T-helper 1 cell treated with Interleukin-12 subunit alpha and Interleukin-12 subunit beta and Interleukin-4 antibody, amounts not matched to agents 30 μg/mL and 1 μg/mL, for 36 hours (primary cell): ENCODE measurements at regions not wholly inside any gene's neighbourhood (a gene's known extent, or its start where the extent isn't known, plus 50 kb on each side); places are given as distances from the start of the nearest gene placed in this dataset.
"Not testable (repeated sequence)": the region's sequence is repeated elsewhere in the genome, so short reads cannot be mapped to it uniquely, and the experiment has no call there.

Experiments
- H3K27ac Mint-ChIP-seq: one replicate; pipeline ENCODE4 v1.8.0; 2021; ENCODE audit warnings: mild to moderate bottlenecking, mixed read lengths
- H3K27me3 Mint-ChIP-seq: one replicate; pipeline ENCODE4 v1.8.0; 2021; ENCODE audit warnings: low read depth, mixed read lengths
- H3K36me3 Mint-ChIP-seq: one replicate; pipeline ENCODE4 v1.8.0; 2021; ENCODE audit warnings: low read depth, mixed read lengths
- H3K4me1 Mint-ChIP-seq: one replicate; pipeline ENCODE4 v1.8.0; 2021; ENCODE audit warnings: low read depth, mixed read lengths
- H3K4me3 Mint-ChIP-seq: one replicate; pipeline ENCODE4 v1.8.0; 2021; ENCODE audit warnings: mild to moderate bottlenecking, moderate library complexity, mixed read lengths
- H3K9me3 Mint-ChIP-seq: one replicate; pipeline ENCODE4 v1.8.0; 2021; ENCODE audit warnings: mixed read lengths

- no peaks in the 10 kb centered on the region for H3K9me3 Mint-ChIP-seq
Observed at GRCh38 chr13:62418872-62419271, 1003.2 kb upstream of the PCDH20 start.

DNA sequence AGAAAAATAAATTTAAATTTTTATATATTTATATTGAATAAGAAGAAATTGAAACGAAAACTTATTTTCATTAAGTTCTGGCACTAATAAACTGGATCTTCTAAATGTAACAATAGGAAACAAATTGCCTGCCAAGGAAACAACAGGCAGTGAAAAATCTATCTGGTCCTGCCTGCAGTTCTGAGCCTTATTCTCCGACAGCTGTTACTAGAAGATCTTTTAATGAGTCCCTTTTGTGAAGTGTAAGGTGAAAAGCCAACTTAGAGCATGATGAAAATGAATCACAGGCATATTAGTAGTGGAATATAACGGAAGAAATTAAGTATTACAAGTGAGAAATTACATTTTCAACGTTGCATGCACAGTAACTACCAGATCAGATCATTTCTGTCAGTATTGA, 1002.7 kb upstream of the PCDH20 start:
- Mint-ChIP-seq H3K27ac (no peak overlapping the region), H3K4me3 (no peak overlapping the region), H3K9me3 (no peaks in the 10 kb centered on the region), H3K4me1 (no peaks in the 10 kb centered on the region), H3K36me3 (no peaks in the 10 kb centered on the region), H3K27me3 (no peaks in the 10 kb centered on the region)

More at GRCh38 chr13:62418872-62419271, 1003.2 kb upstream of the PCDH20 start:
- Mint-ChIP-seq H3K4me1 (no peaks in the 10 kb centered on the region), H3K36me3 (no peaks in the 10 kb centered on the region), H3K27me3 (no peaks in the 10 kb centered on the region), H3K4me3 (no peak overlapping the region), H3K27ac (no peak overlapping the region)

DNA sequence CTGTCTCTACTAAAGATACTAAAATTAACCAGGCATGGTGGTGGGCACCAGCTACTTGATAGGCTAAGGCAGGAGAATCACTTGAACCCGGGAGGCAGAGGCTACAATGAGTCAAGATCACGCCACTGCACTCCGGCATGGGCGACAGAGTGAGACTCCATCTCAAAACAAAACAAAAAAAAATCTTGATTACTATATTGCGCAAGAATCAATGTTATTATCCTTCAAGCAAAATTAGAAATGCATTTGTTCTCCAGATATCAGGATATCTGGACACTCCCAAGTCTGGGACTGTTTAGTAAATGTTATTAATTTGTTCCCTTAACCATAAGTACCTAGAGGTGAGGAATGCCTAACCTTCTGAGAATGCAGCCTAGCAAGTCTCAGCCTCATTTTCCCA, 992.2 kb upstream of the PCDH20 start:
- Mint-ChIP-seq H3K4me3 (no peak overlapping the region), H3K4me1 (no peaks in the 10 kb centered on the region), H3K27me3 (no peaks in the 10 kb centered on the region), H3K27ac (no peak overlapping the region), H3K9me3 (peaks cover 17% of the 10 kb centered on the region), H3K36me3 (no peaks in the 10 kb centered on the region)

DNA sequence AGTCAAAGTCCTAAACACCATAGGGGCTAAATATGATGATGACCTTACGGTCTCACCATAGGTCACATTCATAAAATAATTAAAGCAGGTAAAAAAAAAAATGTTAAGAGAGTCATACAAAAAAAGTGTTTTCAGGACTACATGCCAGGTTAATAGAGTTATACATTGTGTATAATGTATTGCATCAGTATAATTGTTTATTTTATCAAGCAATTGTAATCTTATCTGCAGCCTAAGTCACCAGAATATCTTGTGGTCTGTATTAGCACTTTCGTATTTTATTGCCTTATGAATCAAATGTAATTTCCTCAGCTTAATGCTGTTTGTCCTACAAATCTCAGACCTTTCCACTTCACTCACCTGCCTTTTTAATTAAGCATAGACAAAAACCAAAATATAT, 972.9 kb upstream of the PCDH20 start:
- Mint-ChIP-seq H3K4me1 (no peaks in the 10 kb centered on the region), H3K27me3 (no peaks in the 10 kb centered on the region)

GRCh38 chr13:62387647-62388046, 972.0 kb upstream of the PCDH20 start:
- H3K27me3 Mint-ChIP-seq: no peaks in the 10 kb centered on the region
- no peak overlapping the region for H3K4me3 Mint-ChIP-seq
- no peaks in the 10 kb centered on the region for H3K9me3 Mint-ChIP-seq
- H3K36me3 Mint-ChIP-seq: no peaks in the 10 kb centered on the region
- no peaks in the 10 kb centered on the region for H3K4me1 Mint-ChIP-seq
- no peak overlapping the region for H3K27ac Mint-ChIP-seq

More for the DNA sequence above, 972.9 kb upstream of the PCDH20 start:
- no peak overlapping the region for H3K4me3 Mint-ChIP-seq
- H3K36me3 Mint-ChIP-seq: no peaks in the 10 kb centered on the region
- H3K27ac Mint-ChIP-seq: no peak overlapping the region
- no peaks in the 10 kb centered on the region for H3K9me3 Mint-ChIP-seq

DNA sequence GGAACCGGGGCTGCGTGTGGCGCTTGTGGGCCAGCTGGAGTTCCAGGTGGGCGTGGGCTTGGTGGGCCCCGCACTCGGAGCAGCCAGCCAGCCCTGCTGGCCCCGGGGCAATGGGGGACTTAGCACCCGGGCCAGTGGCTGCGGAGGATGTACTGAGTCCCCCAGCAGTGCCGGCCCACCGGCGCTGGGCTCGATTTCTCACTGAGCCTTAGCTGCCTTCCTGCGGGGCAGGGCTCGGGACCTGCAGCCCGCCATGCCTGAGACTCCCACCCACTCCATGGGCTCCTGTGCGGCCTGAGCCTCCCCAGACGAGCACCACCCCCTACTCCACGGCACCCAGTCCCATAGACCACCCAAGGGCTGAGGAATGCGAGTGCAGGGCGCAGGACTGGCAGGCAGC, 963.6 kb upstream of the PCDH20 start:
- H3K4me3 Mint-ChIP-seq, H3K4me1 Mint-ChIP-seq, H3K27ac Mint-ChIP-seq, H3K36me3 Mint-ChIP-seq, H3K27me3 Mint-ChIP-seq: not testable (repeated sequence)
- H3K9me3 Mint-ChIP-seq: peaks cover 12% of the 10 kb centered on the region

- peaks cover 12% of the 10 kb centered on the region for H3K9me3 Mint-ChIP-seq
- H3K4me1 Mint-ChIP-seq: no peaks in the 10 kb centered on the region
- no peak overlapping the region for H3K27ac Mint-ChIP-seq
- H3K27me3 Mint-ChIP-seq: no peaks in the 10 kb centered on the region
- H3K36me3 Mint-ChIP-seq: no peaks in the 10 kb centered on the region
- no peak overlapping the region for H3K4me3 Mint-ChIP-seq
Observed at GRCh38 chr13:62377838-62378237, 962.2 kb upstream of the PCDH20 start.

DNA sequence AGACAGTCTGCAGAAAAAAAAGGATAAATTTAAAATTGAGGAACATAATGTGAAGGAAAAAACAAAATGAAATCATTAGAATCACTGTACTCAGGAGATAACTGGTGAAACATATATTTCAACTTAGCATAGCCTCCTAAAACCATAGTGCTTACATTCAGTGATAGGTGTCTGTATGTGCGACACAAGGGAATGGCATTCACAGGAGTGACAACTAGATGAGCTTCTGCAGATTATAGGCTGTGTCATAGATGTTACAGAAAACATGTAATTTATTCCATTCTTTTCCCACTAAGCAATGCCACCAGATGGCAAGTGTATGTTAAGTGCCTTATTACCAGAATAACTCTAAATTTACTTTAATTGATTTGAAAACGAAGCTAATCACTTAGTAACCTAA, 960.0 kb upstream of the PCDH20 start:
- no peaks in the 10 kb centered on the region for H3K27me3 Mint-ChIP-seq
- H3K9me3 Mint-ChIP-seq: peaks cover 7% of the 10 kb centered on the region
- H3K4me1 Mint-ChIP-seq: no peaks in the 10 kb centered on the region
- no peak overlapping the region for H3K27ac Mint-ChIP-seq
- H3K36me3 Mint-ChIP-seq: no peaks in the 10 kb centered on the region
- no peak overlapping the region for H3K4me3 Mint-ChIP-seq

- Mint-ChIP-seq H3K36me3 (no peaks in the 10 kb centered on the region), H3K27me3 (no peaks in the 10 kb centered on the region), H3K27ac (no peak overlapping the region), H3K4me3 (no peak overlapping the region), H3K4me1 (no peaks in the 10 kb centered on the region), H3K9me3 (no peaks in the 10 kb centered on the region)
Observed at GRCh38 chr13:62371737-62372136, 956.1 kb upstream of the PCDH20 start.

- H3K4me3 Mint-ChIP-seq, H3K4me1 Mint-ChIP-seq, H3K27ac Mint-ChIP-seq, H3K36me3 Mint-ChIP-seq, H3K9me3 Mint-ChIP-seq, H3K27me3 Mint-ChIP-seq: not testable (repeated sequence)
Observed at GRCh38 chr13:62367971-62368370, 952.3 kb upstream of the PCDH20 start.

GRCh38 chr13:62360609-62361008, 945.0 kb upstream of the PCDH20 start:
- Mint-ChIP-seq H3K27ac (no peak overlapping the region), H3K27me3 (no peaks in the 10 kb centered on the region), H3K4me3 (no peak overlapping the region), H3K9me3 (no peaks in the 10 kb centered on the region), H3K36me3 (no peaks in the 10 kb centered on the region), H3K4me1 (no peaks in the 10 kb centered on the region)

- H3K36me3 Mint-ChIP-seq: no peaks in the 10 kb centered on the region
- H3K9me3 Mint-ChIP-seq: no peaks in the 10 kb centered on the region
- H3K27me3 Mint-ChIP-seq: no peaks in the 10 kb centered on the region
- no peak overlapping the region for H3K27ac Mint-ChIP-seq
- H3K4me3 Mint-ChIP-seq: no peak overlapping the region
- H3K4me1 Mint-ChIP-seq: no peaks in the 10 kb centered on the region
Observed at GRCh38 chr13:62358646-62358932, 942.9 kb upstream of the PCDH20 start.

- no peaks in the 10 kb centered on the region for H3K36me3 Mint-ChIP-seq
- H3K4me1 Mint-ChIP-seq: no peaks in the 10 kb centered on the region
- H3K9me3 Mint-ChIP-seq: no peaks in the 10 kb centered on the region
- no peak overlapping the region for H3K27ac Mint-ChIP-seq
- H3K27me3 Mint-ChIP-seq: no peaks in the 10 kb centered on the region
- H3K4me3 Mint-ChIP-seq: no peak overlapping the region
Observed at GRCh38 chr13:62357887-62358645, 942.4 kb upstream of the PCDH20 start.

- Mint-ChIP-seq H3K36me3 (no peaks in the 10 kb centered on the region), H3K9me3 (no peaks in the 10 kb centered on the region), H3K4me1 (no peaks in the 10 kb centered on the region), H3K27me3 (no peaks in the 10 kb centered on the region), H3K4me3 (no peak overlapping the region), H3K27ac (no peak overlapping the region)
Observed at GRCh38 chr13:62356977-62357376, 941.3 kb upstream of the PCDH20 start.

DNA sequence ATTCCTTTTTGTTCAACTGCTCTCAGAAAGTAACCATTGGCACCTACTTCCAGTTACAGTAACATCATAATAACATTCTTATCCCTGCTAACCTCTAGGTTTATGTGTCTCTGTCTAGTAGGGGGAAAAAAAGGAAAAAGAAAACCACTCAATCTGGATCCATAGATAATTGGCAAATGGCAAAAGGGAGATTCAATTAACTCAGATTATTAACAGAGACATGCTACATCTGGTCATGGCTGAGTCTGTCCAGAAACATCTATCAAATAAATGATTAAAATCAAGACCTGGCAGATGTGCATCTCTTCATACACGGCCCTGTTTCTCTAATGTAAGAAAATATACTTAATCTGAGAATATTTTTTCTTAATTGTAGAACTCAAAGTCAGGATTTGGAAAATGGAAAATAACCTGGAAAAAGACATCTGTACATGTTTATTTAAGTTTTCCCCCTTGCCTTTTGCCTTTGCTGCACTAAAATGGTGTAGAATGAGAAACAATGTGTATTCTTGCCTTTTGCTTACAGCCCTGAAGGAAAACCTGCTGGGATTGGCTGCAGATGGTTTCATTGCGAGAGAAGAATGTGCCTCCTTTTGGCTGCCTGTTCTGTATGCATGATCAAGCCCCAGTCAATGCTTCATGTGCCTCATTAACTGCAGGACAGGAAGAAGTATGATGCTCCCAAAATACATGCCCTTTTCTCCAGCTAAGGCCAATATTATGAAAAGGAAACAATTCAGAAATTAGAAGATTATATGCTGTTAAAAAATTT, 921.6 kb upstream of the PCDH20 start:
- H3K27me3 Mint-ChIP-seq: no peaks in the 10 kb centered on the region
- H3K9me3 Mint-ChIP-seq: no peaks in the 10 kb centered on the region
- no peak overlapping the region for H3K4me3 Mint-ChIP-seq
- no peak overlapping the region for H3K27ac Mint-ChIP-seq
- no peaks in the 10 kb centered on the region for H3K4me1 Mint-ChIP-seq
- H3K36me3 Mint-ChIP-seq: no peaks in the 10 kb centered on the region
